ENCODE measurements at regions not wholly inside any gene's neighbourhood (a gene's known extent, or its start where the extent isn't known, plus 50 kb on each side); places are given as distances from the start of the nearest gene placed in this dataset.

GRCh38 chr1:219359126-219359525 lies 185.4 kb downstream of the LYPLAL1 start:
- TF ChIP-seq, protein P1, sequence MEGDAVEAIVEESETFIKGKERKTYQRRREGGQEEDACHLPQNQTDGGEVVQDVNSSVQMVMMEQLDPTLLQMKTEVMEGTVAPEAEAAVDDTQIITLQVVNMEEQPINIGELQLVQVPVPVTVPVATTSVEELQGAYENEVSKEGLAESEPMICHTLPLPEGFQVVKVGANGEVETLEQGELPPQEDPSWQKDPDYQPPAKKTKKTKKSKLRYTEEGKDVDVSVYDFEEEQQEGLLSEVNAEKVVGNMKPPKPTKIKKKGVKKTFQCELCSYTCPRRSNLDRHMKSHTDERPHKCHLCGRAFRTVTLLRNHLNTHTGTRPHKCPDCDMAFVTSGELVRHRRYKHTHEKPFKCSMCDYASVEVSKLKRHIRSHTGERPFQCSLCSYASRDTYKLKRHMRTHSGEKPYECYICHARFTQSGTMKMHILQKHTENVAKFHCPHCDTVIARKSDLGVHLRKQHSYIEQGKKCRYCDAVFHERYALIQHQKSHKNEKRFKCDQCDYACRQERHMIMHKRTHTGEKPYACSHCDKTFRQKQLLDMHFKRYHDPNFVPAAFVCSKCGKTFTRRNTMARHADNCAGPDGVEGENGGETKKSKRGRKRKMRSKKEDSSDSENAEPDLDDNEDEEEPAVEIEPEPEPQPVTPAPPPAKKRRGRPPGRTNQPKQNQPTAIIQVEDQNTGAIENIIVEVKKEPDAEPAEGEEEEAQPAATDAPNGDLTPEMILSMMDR (IDR thresholded peaks at IDR 0.05) = no peak
- TF ChIP-seq POLR2AphosphoS5 (IDR thresholded peaks at IDR 0.05) (no peak), POLR2A (IDR thresholded peaks at IDR 0.05) (no peak), EP300 (IDR thresholded peaks at IDR 0.05) (no peak)

Data from sigmoid colon (tissue), 4 donors.